GM19397 (cell line): ENCODE measurements at regions not wholly inside any gene's neighbourhood (a gene's known extent, or its start where the extent isn't known, plus 50 kb on each side); places are given as distances from the start of the nearest gene placed in this dataset.
"Not testable (repeated sequence)": the region's sequence is repeated elsewhere in the genome, so short reads cannot be mapped to it uniquely, and the experiment has no call there.

Experiments used
- ATAC-seq: cut with Tn5 transposase; IDR thresholded peaks from one replicate; pipeline ENCODE4 v1.9.1; 2021; ENCODE audit warnings: mild to moderate bottlenecking, moderate library complexity; ENCODE audit not compliant: unreplicated experiment

- no peak for ATAC-seq
Observed at GRCh38 chr15:62270216-62270921, 105.3 kb upstream of the C2CD4B start.

GRCh38 chr15:62272290-62272689 is 107.2 kb upstream of the C2CD4B start:
- no peak for ATAC-seq

GRCh38 chr15:62275831-62276230 is 110.7 kb upstream of the C2CD4B start:
- no peak for ATAC-seq

- no peak for ATAC-seq
Observed at GRCh38 chr15:62277816-62278394, 112.8 kb upstream of the C2CD4B start.

- no peak for ATAC-seq
Observed at GRCh38 chr15:62278534-62278933, 113.4 kb upstream of the C2CD4B start.

- ATAC-seq: no peak
Observed at GRCh38 chr15:62279041-62279440, 114.0 kb upstream of the C2CD4B start.

- no peak for ATAC-seq
Observed at GRCh38 chr15:62280625-62281024, 115.5 kb upstream of the C2CD4B start.

- ATAC-seq: not testable (repeated sequence)
Observed at GRCh38 chr15:62281801-62282200, 116.7 kb upstream of the C2CD4B start.

GRCh38 chr15:62287066-62287857 is 122.2 kb upstream of the C2CD4B start:
- ATAC-seq: no peak

GRCh38 chr15:62288361-62289017 is 123.4 kb upstream of the C2CD4B start:
- ATAC-seq: no peak

GRCh38 chr15:62291262-62291661 is 126.2 kb upstream of the C2CD4B start:
- ATAC-seq: no peak

GRCh38 chr15:62296756-62297507 is 131.8 kb upstream of the C2CD4B start:
- no peak for ATAC-seq

GRCh38 chr15:62297522-62297921 is 132.4 kb upstream of the C2CD4B start:
- ATAC-seq: no peak

GRCh38 chr15:62297933-62298332 is 132.8 kb upstream of the C2CD4B start:
- ATAC-seq: no peak

- ATAC-seq: no peak
Observed at GRCh38 chr15:62298811-62299210, 133.7 kb upstream of the C2CD4B start.

GRCh38 chr15:62299541-62299940 is 134.5 kb upstream of the C2CD4B start:
- ATAC-seq: no peak

- no peak for ATAC-seq
Observed at GRCh38 chr15:62301993-62302675, 137.0 kb upstream of the C2CD4B start.

GRCh38 chr15:62306851-62307504 is 141.9 kb upstream of the C2CD4B start:
- no peak for ATAC-seq

- no peak for ATAC-seq
Observed at GRCh38 chr15:62307551-62307950, 142.5 kb upstream of the C2CD4B start.
